DOHH2 (cell line): ENCODE measurements at regions not wholly inside any gene's neighbourhood (a gene's known extent, or its start where the extent isn't known, plus 50 kb on each side); places are given as distances from the start of the nearest gene placed in this dataset.

Experiments used
- H3F3A ChIP-seq: fragments of 200-600 bp; sonication (generic), shearing (Covaris generic); 2 replicates; pipeline ENCODE4 v1.6.0; 2016; ENCODE audit warnings: antibody characterized with exemption, mild to moderate bottlenecking; ENCODE audit not compliant: control insufficient read depth, insufficient read depth
- H3K27ac ChIP-seq: fragments of 200-600 bp; sonication (generic); 2 replicates; pipeline ENCODE4 v1.5.1; 2014; ENCODE audit warnings: low read depth, mild to moderate bottlenecking, low read length, moderate library complexity
- H3K27me3 ChIP-seq: fragments of 200-600 bp; sonication (generic); 2 replicates; pipeline ENCODE4 v1.6.1; 2014; ENCODE audit warnings: mild to moderate bottlenecking, low read length, mixed read lengths; ENCODE audit not compliant: control insufficient read depth
- H3K36me3 ChIP-seq: fragments of 200-600 bp; sonication (generic); 2 replicates; pipeline ENCODE4 v1.6.1; 2014; ENCODE audit warnings: mild to moderate bottlenecking, low read length, moderate library complexity, mixed read lengths; ENCODE audit not compliant: control insufficient read depth
- H3K4me1 ChIP-seq: fragments of 200-600 bp; sonication (generic); 2 replicates; pipeline ENCODE4 v1.6.1; 2014; ENCODE audit warnings: mild to moderate bottlenecking, low read length, mixed read lengths; ENCODE audit not compliant: control insufficient read depth
- H3K4me2 ChIP-seq: fragments of 200-600 bp; sonication (generic); 2 replicates; pipeline ENCODE4 v1.6.0; 2014; ENCODE audit warnings: mild to moderate bottlenecking, low read length, moderate library complexity
- H3K4me3 ChIP-seq: fragments of 200-600 bp; sonication (generic); 2 replicates; pipeline ENCODE4 v1.5.1; 2014; ENCODE audit warnings: mild to moderate bottlenecking, low read length, mixed read lengths
- H3K79me2 ChIP-seq: fragments of 200-600 bp; sonication (generic); 2 replicates; pipeline ENCODE4 v1.6.1; 2014; ENCODE audit warnings: mild to moderate bottlenecking, low read length, mixed read lengths; ENCODE audit not compliant: control insufficient read depth
- H3K9me2 ChIP-seq: fragments of 200-600 bp; sonication (generic); replicated peaks from 2 replicates; pipeline ENCODE4 v1.6.1; 2014; ENCODE audit warnings: mild to moderate bottlenecking, low read length, mixed read lengths; ENCODE audit not compliant: control insufficient read depth
- H3K9me3 ChIP-seq: fragments of 200-600 bp; sonication (generic); 2 replicates; pipeline ENCODE4 v1.6.1; 2014; ENCODE audit warnings: antibody characterized with exemption, low read length, mixed read lengths; ENCODE audit not compliant: control insufficient read depth, insufficient read depth
- H4K20me1 ChIP-seq: fragments of 200-600 bp; sonication (generic); 2 replicates; pipeline ENCODE4 v1.6.0; 2014; ENCODE audit warnings: low read depth, mild to moderate bottlenecking, antibody characterized with exemption, low read length, moderate library complexity; ENCODE audit not compliant: control insufficient read depth, insufficient read depth
- CTCF ChIP-seq: fragments of 200-600 bp; sonication (generic); IDR thresholded peaks from one replicate; pipeline ENCODE4 v1.5.1; 2014; ENCODE audit warnings: antibody characterized with exemption, mild to moderate bottlenecking, low read depth, low read length; ENCODE audit not compliant: poor library complexity, severe bottlenecking
- EZH2phosphoT487 ChIP-seq: fragments of 200-600 bp; sonication (generic); IDR thresholded peaks from 2 replicates; pipeline ENCODE4 v1.6.1; 2017; ENCODE audit warnings: borderline replicate concordance, mild to moderate bottlenecking, antibody characterized with exemption, low read length, moderate library complexity, mixed read lengths

- Histone ChIP-seq H3K27ac (no peak overlapping the region), H3K9me3 (no peaks in the 10 kb centered on the region), H3K4me3 (no peak overlapping the region), H3K4me2 (no peak overlapping the region), H3K36me3 (no peaks in the 10 kb centered on the region), H3F3A (no peaks in the 10 kb centered on the region), H3K4me1 (no peaks in the 10 kb centered on the region), H3K9me2 (no peaks in the 10 kb centered on the region), H3K27me3 (no peaks in the 10 kb centered on the region), H3K79me2 (no peaks in the 10 kb centered on the region), H4K20me1 (no peaks in the 10 kb centered on the region)
- TF ChIP-seq EZH2phosphoT487 = no peak
- no peak for TF ChIP-seq CTCF
Measured at GRCh38 chr5:60325870-60326269, 374.1 kb downstream of the DEPDC1B start.

- Histone ChIP-seq H3K9me2 (no peaks in the 10 kb centered on the region), H3K27me3 (no peaks in the 10 kb centered on the region), H3K79me2 (no peaks in the 10 kb centered on the region), H3F3A (no peaks in the 10 kb centered on the region), H3K27ac (no peak overlapping the region), H3K4me3 (no peak overlapping the region), H4K20me1 (no peaks in the 10 kb centered on the region), H3K4me2 (no peak overlapping the region), H3K4me1 (no peaks in the 10 kb centered on the region), H3K36me3 (no peaks in the 10 kb centered on the region), H3K9me3 (no peaks in the 10 kb centered on the region)
- TF ChIP-seq CTCF = no peak
- TF ChIP-seq EZH2phosphoT487 = no peak
Measured at GRCh38 chr5:60323596-60323995, 376.4 kb downstream of the DEPDC1B start.

GRCh38 chr5:60312098-60312497 is 387.9 kb downstream of the DEPDC1B start:
- H4K20me1 ChIP-seq = no peaks in the 10 kb centered on the region
- H3K9me3 ChIP-seq = no peaks in the 10 kb centered on the region
- no peak overlapping the region for H3K27ac ChIP-seq
- H3K36me3 ChIP-seq = no peaks in the 10 kb centered on the region
- H3K4me2 ChIP-seq = no peak overlapping the region
- H3K9me2 ChIP-seq = no peaks in the 10 kb centered on the region
- peaks cover 10% of the 10 kb centered on the region for H3K4me1 ChIP-seq
- TF ChIP-seq EZH2phosphoT487 (no peak), CTCF (no peak)
- no peaks in the 10 kb centered on the region for H3K27me3 ChIP-seq
- H3K4me3 ChIP-seq = no peak overlapping the region
- no peaks in the 10 kb centered on the region for H3F3A ChIP-seq
- no peaks in the 10 kb centered on the region for H3K79me2 ChIP-seq

- Histone ChIP-seq H3K27ac (no peak overlapping the region), H3K9me2 (no peaks in the 10 kb centered on the region), H3F3A (no peaks in the 10 kb centered on the region), H3K4me2 (no peak overlapping the region), H3K9me3 (no peaks in the 10 kb centered on the region; the same call in 1 of the 2 replicates), H3K79me2 (no peaks in the 10 kb centered on the region), H4K20me1 (no peaks in the 10 kb centered on the region), H3K4me1 (peaks cover 32% of the 10 kb centered on the region), H3K27me3 (no peaks in the 10 kb centered on the region), H3K36me3 (no peaks in the 10 kb centered on the region), H3K4me3 (no peak overlapping the region)
- no peak for TF ChIP-seq EZH2phosphoT487
- no peak for TF ChIP-seq CTCF
Measured at GRCh38 chr5:60299944-60300343, 400.0 kb downstream of the DEPDC1B start.
